ENCODE measurements at regions not wholly inside any gene's neighbourhood (a gene's known extent, or its start where the extent isn't known, plus 50 kb on each side); places are given as distances from the start of the nearest gene placed in this dataset.
A peak's percentile ranks its signal among the peaks of the same experiment; 100 is the strongest.

DNA sequence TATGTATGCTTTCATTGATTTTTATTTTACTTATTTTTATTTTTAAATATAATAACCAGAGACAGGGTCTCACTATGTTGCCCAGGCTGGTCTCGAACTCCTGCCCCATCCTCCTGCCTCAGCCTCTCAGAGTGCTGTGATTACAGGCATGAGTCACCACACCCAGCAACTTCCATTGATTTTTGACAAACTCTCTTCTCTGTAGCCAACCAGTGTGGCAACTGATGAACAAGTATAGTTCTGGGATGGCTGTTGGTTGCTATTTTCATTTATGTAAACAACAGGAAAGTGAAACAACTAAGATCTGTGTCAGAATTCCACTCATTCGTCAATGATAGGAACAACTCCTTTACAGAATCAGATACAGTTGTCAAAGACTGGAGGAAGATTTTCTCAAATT, 356.7 kb upstream of the JARID2 start (continued):
- no peak for TF ChIP-seq BCLAF1 (IDR thresholded peaks at IDR 0.05)
- TF ChIP-seq MEIS2 (CRISPR knock-in tag; IDR thresholded peaks at IDR 0.05): no peak
- no peak for TF ChIP-seq RBFOX2 (IDR thresholded peaks at IDR 0.05; ENCODE audit: low read depth, low read length)
- no peak for TF ChIP-seq ONECUT2 (CRISPR knock-in tag; IDR thresholded peaks at IDR 0.05)
- 0 out of 2 replicates have a peak, but pooled peaks have one; percentile 76 for TF ChIP-seq RFXANK (CRISPR knock-in tag; IDR thresholded peaks at IDR 0.05)
- TF ChIP-seq ZNF713 (CRISPR knock-in tag; IDR thresholded peaks at IDR 0.05): no peak
- TF ChIP-seq FOSL2 (CRISPR knock-in tag; IDR thresholded peaks at IDR 0.05): peak; percentile 84

DNA sequence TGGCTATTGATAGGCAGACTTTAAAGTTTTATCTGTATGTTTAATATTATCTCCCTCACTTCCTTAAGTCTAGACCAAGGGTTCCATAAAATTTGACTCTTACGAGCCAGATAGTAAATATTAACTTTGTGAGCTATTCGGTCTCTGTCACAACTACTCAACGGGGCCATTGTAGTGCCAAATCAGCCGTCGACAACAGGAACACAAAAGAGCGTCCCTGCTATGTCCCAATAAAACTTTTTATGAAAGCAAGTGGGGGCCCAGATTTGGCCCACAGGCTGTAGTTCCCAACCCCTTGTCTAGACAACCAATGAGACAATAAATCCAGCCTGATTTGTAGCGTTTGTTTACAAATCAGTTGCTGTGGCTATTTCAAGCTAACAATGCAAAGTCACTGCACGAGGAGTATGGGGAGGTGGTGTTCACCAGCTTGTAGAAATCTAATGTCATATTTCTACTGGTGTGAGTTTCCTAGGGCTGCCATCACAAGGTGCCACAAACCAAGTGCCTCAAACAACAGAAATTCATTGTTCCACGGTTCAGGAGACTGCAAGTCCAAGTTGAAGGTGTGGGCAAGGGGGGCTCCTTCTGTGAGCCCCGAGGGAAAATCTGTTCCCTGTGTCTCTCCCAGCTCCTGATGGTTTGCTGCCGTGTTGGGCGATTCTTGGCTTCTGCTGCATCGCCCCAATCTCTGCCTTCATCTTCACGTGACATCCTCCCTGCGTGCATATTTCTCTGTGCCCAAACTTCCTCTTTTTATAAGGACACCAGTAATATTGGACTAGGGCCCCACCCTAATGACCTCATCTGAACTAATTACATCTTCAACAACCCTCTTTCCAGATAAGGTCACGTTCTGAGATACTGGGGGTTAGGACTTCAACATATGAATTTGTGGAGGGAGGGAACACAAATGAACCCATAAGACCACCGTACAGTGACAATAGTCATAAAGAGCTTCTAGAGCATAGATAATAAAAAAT, 356.0 kb upstream of the JARID2 start:
- H3K79me2 ChIP-seq (ENCODE audit: insufficient read depth, low read length): no peaks in the 10 kb centered on the region
- no peaks in the 10 kb centered on the region for H4K20me1 ChIP-seq (ENCODE audit: insufficient read depth, low read length)
- peaks cover 9% of the 10 kb centered on the region for H3K4me1 ChIP-seq (ENCODE audit: insufficient read depth, low read length)
- no peaks in the 10 kb centered on the region for H3K9me3 ChIP-seq (ENCODE audit: low read length)
- H3K36me3 ChIP-seq (replicated peaks in 1 of 2; ENCODE audit: control insufficient read depth in 1 of 2, insufficient read depth in 2 of 2, low read length in 2 of 2): no peaks in the 10 kb centered on the region
- no peak overlapping the region for H2AFZ ChIP-seq (ENCODE audit: low read length)
- in situ Hi-C loops (cut with HindIII; ENCODE audit: extremely low pct_ligation_motif_present, low pct_unique_long_range_greater_than_20kb): no loop called here
- peak overlapping the region; percentile 18 for H3K4me2 ChIP-seq (ENCODE audit: low read depth, low read length)
- ChIA-PET CTCF (ENCODE audit: low intra/inter-chr PET ratio, low total read pairs) (no interaction called here), POLR2A (no interaction called here)
- no TSS peak for BruUV-seq (replicated peaks)
- H3K27ac ChIP-seq (ENCODE audit: extremely low read length, insufficient read depth, low read length): no peak overlapping the region
- DNase-seq (ENCODE audit: low spot score): no peak
- H3K27me3 ChIP-seq (ENCODE audit: control insufficient read depth in 1 of 2, insufficient read depth in 2 of 2, low read length in 2 of 2): no peaks in the 10 kb centered on the region
- intact Hi-C loops (cut with micrococcal nuclease; ENCODE audit: unreplicated experiment): no loop called here
- no peak overlapping the region for H3K4me3 ChIP-seq (replicated peaks in 1 of 3; ENCODE audit: insufficient read depth in 1 of 3, low read depth in 2 of 3, low read length in 3 of 3)
- FAIRE-seq: no peak
- H3K9ac ChIP-seq (ENCODE audit: insufficient read depth, low read depth, low read length): no peak overlapping the region
- no peak for TF ChIP-seq ZSCAN22 (CRISPR knock-in tag; IDR thresholded peaks at IDR 0.05)
- TF ChIP-seq MEF2D (CRISPR knock-in tag; IDR thresholded peaks at IDR 0.05): no peak
- TF ChIP-seq ZNF326 (CRISPR knock-in tag; IDR thresholded peaks at IDR 0.05; ENCODE audit: borderline replicate concordance): no peak
- TF ChIP-seq NFATC3 (CRISPR knock-in tag; IDR thresholded peaks at IDR 0.05): no peak
- TF ChIP-seq NFIC (IDR thresholded peaks at IDR 0.05; ENCODE audit: low read length): no peak
- TF ChIP-seq SNAPC2 (CRISPR knock-in tag; IDR thresholded peaks at IDR 0.05): no peak
- no peak for TF ChIP-seq RARA (CRISPR knock-in tag; IDR thresholded peaks at IDR 0.05)
- TF ChIP-seq, protein P1, sequence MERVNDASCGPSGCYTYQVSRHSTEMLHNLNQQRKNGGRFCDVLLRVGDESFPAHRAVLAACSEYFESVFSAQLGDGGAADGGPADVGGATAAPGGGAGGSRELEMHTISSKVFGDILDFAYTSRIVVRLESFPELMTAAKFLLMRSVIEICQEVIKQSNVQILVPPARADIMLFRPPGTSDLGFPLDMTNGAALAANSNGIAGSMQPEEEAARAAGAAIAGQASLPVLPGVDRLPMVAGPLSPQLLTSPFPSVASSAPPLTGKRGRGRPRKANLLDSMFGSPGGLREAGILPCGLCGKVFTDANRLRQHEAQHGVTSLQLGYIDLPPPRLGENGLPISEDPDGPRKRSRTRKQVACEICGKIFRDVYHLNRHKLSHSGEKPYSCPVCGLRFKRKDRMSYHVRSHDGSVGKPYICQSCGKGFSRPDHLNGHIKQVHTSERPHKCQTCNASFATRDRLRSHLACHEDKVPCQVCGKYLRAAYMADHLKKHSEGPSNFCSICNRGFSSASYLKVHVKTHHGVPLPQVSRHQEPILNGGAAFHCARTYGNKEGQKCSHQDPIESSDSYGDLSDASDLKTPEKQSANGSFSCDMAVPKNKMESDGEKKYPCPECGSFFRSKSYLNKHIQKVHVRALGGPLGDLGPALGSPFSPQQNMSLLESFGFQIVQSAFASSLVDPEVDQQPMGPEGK (CRISPR knock-in tag; IDR thresholded peaks at IDR 0.05): no peak
- no peak for TF ChIP-seq PLRG1 (conservative IDR thresholded peaks at IDR 0.05)
- TF ChIP-seq ZNF75D (CRISPR knock-in tag; IDR thresholded peaks at IDR 0.05; ENCODE audit: borderline replicate concordance): no peak
- WGBS (ENCODE audit: low lambda C conversion rate): 40% methylated on average over 17 of the region's 17 CpGs
- peak; percentile 33; the same call in 2 of the 3 replicates for ATAC-seq

Measured in HepG2 (cell line).